GM19455 (cell line): ENCODE measurements at regions not wholly inside any gene's neighbourhood (a gene's known extent, or its start where the extent isn't known, plus 50 kb on each side); places are given as distances from the start of the nearest gene placed in this dataset.

Experiments used
- ATAC-seq: cut with Tn5 transposase; IDR thresholded peaks from one replicate; pipeline ENCODE4 v1.9.1; 2021; ENCODE audit not compliant: unreplicated experiment

- ATAC-seq = no peak
These were observed 73.3 kb downstream of the RFC3 start for GRCh38 chr13:33891196-33891742.

GRCh38 chr13:33893559-33893958 is 75.6 kb downstream of the RFC3 start:
- ATAC-seq = no peak

DNA sequence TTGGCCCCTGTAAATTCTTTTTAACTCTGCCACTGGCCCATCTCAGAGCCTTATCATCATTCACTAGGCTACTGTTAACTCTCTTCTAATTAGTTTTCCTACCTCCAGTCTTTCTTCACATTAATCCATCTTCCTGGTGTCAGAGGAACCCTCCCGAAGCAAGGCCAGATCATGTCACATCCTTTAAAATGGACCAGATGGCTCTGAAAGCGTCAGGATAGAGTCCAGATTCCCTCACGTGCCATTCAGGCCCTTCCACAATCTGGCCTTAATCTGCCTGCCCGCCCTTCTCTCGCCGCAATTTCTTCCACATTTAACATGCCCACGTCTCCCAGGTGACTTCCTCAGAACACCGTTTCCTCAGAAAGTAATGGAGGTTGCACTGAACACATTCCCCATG is 86.5 kb downstream of the RFC3 start:
- ATAC-seq = no peak

- ATAC-seq = no peak
These were observed 90.2 kb downstream of the RFC3 start for GRCh38 chr13:33908116-33908515.

- ATAC-seq = no peak
These were observed 92.3 kb downstream of the RFC3 start for GRCh38 chr13:33910255-33910654.

DNA sequence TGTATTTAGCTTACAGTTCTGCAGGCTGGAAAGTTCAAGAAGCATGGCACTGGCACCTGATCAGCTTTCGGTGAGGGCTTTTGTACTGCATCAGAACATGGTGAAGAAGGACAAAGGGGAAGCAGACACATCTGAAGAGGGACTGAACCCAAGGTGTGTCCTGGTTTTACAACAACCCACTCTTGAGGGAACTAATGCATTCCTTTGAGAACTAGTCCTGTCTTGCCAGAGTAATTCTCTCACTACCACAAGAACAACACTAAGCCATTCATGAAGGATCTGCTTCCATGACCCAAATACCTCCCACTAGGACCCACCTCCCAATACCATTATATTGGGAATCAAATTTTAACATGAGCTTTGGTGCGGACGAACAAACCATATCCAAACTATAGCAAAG is 93.6 kb downstream of the RFC3 start:
- no peak for ATAC-seq

DNA sequence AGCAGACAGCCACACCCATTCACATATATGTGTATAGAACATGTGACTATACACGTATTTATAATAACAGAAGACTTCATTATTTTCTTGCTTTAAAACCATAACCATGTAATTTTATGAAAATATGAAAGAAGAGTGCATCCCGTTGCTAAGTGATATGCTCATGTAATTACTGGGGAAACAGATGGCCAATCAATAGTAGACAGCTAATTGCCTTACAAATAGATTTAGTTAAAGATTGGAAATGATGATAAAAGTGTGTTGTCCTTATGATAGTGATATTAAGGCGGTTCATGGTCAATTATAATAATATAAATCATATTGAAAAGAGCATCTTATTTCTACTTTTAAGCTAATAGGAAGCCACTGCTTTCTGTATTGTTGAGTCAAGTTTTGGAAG is 95.9 kb downstream of the RFC3 start:
- no peak for ATAC-seq

DNA sequence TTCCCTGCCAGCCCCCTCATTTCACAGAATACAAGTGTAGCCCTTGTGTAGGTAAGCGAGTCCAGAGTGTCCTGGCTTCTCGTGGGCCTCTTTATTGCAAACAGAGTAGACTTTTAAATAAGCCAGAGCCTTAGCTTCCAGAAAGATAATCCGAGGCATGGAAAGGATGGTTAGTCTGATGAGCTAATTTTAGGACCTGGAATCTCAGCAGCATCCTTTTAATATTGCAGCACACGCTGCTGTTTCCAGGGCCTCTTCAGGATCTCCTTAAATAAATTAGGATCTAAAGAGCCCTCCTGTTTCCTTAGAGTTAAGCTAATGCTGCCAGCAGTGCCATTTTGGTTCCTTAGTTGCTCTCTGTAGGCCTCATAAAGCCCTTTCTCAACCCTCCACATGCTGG is 99.2 kb downstream of the RFC3 start:
- no peak for ATAC-seq

- ATAC-seq = no peak
These were observed 100.4 kb downstream of the RFC3 start for GRCh38 chr13:33918199-33918932.

- no peak for ATAC-seq
These were observed 101.2 kb downstream of the RFC3 start for GRCh38 chr13:33919120-33919519.

DNA sequence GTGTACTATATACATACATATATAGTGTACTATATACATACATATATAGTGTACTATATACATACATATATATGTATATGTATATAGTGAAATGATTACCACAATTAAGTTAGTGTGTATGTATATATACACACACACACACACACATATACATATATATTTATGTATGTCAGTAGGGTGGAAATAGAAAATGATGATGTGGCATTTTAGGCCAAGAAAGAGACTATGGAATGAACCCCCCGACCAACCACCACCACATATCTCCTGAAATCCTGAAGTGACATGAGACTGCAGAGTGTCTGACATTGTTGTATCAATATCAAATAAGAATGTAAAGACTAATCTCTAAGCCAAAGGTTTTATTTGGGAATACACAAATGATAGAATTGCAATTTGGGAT is 107.6 kb downstream of the RFC3 start:
- no peak for ATAC-seq

DNA sequence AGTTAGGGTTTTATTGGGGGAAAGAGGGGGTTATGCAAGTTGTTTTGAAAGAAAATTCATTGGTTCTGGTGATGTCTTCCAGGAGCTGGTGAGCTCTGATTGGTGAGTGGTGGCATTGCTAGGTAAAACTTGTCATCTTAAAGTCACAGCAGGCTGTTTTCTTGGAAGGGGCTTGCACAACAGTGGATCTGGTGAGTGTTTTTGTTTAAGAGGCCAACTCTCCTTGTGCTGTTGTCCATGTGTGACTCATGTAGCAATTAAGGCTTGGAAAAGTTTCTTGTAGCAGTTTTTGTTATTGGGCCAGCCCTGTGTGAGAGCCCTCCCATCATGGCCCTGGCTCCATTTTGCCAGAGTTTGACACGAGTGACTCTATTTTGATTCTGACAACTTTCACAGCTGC is 109.4 kb downstream of the RFC3 start:
- ATAC-seq = no peak

- ATAC-seq = no peak
These were observed 113.7 kb downstream of the RFC3 start for GRCh38 chr13:33931397-33932311.

DNA sequence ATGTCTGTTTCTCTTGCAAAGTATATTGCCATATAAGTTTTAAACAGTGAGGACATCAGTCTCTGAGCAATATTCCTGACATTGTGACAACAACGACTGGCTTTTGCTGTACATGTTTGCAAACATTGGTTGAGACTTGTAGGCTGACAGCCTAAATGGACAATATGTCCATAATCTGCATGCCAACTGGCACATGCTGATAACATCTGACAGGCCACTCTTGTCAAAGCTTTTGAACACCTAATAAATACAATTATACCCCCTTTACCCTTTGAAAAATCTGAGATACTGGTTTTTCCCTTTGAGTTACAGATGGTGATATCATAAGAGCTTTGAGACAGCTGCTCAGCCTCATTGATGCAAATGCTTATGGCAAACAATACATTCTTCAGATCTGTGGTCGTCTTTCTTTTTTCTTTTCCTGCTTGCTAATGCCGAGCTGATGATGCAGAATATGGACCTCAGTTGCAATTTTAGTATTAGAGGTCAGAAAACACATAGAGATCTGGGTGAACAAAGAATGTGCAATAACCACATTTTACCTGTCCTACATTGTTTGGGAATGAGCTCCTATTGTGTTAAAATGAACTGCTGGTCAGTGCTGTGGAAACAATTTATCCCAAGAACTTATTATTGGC is 114.9 kb downstream of the RFC3 start:
- ATAC-seq = no peak

- no peak for ATAC-seq
These were observed 115.9 kb downstream of the RFC3 start for GRCh38 chr13:33933810-33934209.

GRCh38 chr13:33934343-33934742 is 116.4 kb downstream of the RFC3 start:
- ATAC-seq = no peak

- ATAC-seq = no peak
These were observed 117.0 kb downstream of the RFC3 start for GRCh38 chr13:33934951-33935371.

DNA sequence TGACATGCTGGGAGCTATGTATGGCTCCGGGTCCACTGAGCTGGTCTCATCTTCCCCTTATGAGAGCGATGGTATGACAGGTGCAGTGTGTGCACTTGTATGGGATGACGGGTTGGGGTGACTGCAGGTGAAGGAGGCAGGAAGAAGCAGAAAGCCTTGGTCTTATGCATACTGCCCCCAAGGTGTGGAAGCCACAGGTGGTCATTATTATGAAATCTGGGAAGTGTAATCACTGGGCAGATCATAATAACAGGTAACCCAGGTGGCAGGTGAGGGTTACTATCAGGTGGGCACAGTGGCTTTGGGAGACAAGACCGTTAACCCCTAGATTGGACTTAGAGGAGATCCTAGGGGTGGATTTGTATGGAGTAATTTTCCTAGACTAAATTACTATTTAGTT is 118.0 kb downstream of the RFC3 start:
- no peak for ATAC-seq

DNA sequence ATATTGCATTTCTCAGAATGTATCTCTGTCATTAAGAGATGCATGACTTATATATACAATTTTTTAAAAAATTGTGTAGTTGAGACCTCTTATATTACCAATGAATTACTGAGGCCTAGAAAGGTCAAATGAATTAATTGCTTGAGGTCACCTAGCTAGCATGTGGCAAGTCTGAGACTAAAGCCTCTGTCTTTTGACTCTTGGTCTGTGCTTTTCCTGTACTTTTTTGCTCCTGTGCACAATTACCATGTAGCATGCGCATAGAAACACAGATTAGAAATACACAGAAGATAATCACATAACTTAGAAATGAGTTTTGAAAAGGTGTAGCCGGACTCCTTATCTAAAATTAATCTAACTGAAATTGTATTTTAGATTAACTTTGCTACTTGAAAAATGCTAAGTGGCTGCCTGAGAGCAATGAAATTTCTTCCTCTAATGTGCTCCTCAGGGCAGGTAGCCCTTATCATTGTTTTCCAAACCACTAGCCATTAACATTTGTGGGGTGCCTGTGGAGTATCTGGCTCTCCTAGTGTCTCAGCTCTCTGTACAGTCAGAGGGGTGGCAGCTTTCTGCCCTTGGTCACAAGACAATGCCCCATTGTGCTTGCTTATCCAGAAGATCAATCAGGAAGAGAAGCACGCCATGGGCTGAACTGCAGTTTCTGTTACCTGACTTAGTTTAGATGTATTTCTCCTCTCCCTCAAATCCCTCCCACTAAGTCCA is 119.6 kb downstream of the RFC3 start:
- no peak for ATAC-seq

- ATAC-seq = no peak
These were observed 122.3 kb downstream of the RFC3 start for GRCh38 chr13:33940256-33940655.

DNA sequence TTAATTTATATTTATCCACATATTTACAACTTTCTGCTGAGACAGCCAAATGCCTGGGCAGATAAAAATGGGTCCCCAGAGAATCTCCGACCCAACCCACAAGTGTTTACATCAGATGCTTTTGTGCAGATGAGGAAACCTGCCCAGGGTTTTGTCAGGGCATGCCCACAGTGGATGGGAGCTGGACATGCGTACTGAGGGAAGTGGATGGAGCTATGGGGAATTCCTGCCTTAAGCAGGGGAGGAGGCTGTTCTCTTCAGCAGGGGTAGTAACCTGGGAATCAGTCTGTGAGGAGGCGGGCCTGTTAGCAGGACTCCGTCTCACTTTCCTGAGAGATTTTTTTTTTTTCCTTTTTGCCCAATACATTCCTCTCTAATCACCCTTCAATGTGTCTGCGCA is 122.9 kb downstream of the RFC3 start:
- no peak for ATAC-seq
